Right forelimb (tissue), 1 donor: ENCODE measurements at regions not wholly inside any gene's neighbourhood (a gene's known extent, or its start where the extent isn't known, plus 50 kb on each side); places are given as distances from the start of the nearest gene placed in this dataset.

Experiments used
- DNase-seq: peaks from one replicate; pipeline ENCODE4 v3.0.0-alpha.2; 2018

DNA sequence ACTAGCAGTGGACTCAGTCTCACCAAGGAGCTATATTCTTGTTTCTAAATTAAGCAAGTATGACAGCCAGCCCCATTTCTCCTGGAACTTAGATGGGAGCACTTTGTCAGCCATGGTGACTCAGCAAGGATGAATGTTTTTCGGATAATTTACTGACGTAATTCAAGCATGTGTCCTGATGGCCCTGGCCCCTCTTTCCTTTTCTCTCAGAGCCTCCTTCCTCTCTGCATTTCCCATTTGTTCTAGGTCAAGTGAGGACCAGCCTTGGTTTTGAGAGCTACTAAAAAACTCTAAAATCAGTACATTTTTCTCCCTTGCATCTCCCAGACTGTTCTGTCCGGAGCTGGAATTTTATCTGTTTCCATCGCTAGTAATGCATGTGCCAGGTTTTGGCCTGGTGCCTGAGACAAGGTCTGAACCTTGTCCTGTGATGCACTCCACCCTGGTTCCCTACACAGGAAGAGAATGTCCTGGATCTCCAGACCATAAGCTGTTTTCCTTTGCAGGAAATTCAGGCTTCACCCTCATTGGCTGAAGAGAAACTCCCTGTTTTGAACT lies 256.6 kb upstream of the ROPN1 start:
- no peak for DNase-seq

DNA sequence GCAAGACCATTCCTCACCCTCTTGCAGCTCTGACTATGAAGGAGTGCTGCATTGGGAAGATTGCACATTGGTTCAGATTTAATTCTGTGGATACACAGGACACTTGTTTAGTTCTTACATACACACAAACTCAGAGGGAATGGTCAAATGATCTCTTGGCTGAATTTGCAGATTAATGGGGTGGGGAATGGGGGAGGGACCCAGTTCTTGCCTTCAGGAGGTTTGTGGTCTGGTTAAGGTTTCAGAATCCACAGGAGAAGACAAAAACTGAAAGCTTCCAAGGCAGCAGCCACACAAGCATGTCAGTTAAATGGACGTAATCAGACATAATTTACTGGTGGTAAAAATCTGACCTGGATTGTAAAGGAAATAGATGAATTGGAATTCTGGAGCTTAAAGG lies 257.1 kb upstream of the ROPN1 start:
- DNase-seq, result no peak

DNA sequence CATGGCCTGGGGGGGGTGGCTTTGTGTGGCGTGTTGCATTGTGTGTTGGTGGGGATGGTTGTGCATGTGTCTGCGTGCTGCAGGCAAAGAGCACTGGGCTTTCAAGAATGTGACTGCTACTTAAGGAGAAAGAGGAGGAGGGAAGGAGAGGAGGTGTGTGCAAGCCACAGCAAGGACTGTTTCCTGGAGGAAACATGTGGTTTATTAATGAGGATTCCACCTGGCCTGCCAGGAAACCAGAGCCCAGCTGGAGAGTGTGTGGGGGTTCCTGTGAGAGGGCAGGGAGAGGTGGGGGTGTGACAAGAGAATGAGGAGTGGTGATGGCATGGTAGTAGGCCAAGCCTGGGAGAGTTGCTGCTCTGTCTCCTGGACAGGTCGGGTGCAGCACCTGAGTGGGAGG lies 258.1 kb upstream of the ROPN1 start:
- DNase-seq, result no peak

DNA sequence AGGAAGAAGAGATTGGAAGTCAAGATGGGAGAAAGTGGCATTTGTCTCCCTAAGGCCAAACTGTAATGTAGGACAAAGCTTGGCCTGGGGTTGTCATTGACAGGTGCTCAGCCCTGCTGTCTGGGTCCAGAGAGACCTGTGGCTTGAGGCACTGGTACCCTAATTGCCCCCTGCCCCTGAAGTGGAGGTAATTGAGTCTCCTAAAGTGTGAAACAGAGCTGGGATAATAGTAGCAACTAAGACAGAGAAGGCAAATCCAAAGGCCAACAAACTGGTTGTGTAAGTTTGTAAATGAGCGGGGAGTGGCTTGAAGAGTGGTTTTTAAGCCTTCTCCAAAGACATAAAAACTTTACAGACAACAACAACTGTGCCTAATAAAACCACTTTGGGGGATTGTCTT lies 264.2 kb upstream of the ROPN1 start:
- no peak for DNase-seq

DNA sequence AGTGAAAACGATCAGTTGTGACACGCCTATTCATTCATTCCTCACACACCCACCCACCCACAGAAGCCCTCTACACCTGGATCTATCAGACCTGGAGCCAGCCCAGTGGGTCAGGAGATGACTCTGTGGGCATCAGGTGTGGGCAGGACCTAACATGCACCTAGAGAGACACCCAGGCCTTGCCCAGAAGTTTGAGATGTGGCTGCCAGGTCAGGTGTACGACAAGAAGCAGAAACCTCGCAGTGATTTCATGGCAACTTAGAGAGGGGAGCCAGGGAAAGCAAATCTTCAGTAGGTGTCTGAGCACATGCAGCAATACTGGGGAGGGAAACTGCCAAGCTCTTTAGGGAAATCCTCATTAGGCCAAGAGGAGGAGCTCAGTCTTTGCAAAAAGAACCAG lies 264.7 kb upstream of the ROPN1 start:
- DNase-seq, result no peak

DNA sequence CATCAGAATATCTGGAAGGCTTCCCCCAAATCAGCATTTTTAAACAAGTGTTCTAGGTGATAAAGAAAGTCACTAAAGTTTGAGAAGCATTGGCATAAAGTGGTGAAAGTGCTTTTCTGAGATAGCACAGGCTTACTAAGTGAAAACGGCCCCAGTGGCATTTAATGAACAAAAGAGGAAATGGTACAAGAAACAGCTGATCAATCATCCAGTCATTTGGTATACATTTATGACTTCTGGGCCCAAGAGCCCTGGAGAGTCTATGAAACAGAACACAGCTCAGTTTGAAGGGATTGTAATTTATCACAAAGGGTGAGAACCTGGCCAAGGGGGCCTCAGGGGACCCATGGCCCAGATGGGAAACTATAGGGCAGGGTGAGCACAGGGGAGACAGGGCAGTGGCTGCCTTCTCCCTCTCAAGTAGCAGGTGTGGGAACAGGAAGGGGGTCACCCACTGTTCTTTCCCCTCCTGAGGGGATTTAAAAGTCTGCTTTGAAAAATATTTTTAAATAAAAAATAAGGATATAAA lies 265.5 kb upstream of the ROPN1 start:
- no peak for DNase-seq

DNA sequence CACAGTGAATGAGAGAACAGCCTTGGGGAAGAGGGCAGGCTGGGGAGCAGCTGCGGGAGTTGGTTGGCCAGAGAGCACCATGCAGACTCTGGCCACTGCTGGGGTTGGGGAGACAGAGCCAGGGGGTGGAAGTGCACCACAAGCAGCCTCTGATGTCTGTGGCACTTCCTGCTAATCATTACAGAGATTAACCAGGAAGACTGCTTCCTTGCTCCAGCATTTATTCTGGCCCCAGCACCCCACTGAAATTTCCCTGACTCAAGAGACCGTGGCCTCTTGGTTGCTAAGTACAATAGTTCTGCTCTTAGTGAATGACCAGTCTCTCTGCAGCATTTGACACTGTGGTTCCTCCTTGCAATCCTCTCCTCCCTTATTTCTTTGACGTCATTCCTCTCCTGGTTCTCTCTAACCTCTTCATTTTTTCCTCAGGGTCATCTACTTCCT lies 266.2 kb upstream of the ROPN1 start:
- DNase-seq, result no peak

DNA sequence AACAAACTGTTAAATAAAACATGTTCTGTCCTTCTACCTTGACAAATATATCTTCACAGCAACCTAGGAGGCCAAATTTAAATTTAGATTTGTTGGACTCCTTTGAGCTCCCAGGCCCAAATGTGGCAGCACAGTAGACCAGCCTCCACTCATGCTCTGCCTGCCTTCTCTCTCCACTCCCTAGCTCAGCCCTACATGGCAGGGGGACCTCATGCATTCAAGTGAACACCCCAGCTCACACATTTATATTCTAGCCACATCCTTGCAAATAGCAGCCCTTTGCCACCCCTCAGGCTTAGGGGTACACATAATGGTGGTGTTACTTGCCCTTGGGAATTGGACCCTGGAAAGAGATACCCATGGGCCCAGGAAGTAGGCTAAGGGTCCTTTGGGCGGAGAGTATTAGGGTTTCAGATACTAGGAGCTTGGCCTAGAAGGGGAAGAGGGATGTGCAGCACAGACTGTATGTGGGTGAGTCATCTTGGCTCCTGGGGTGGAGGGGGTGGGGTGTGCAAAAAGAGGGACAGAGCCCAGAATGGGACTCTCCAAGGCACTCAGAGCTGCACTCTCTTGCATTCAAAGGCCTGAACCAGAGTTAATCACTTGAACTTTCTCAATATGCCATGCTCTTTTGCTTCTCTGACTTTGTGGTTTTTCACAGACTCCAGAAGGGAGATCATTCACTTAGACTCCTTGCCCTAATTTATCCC lies 268.4 kb upstream of the ROPN1 start:
- no peak for DNase-seq

DNA sequence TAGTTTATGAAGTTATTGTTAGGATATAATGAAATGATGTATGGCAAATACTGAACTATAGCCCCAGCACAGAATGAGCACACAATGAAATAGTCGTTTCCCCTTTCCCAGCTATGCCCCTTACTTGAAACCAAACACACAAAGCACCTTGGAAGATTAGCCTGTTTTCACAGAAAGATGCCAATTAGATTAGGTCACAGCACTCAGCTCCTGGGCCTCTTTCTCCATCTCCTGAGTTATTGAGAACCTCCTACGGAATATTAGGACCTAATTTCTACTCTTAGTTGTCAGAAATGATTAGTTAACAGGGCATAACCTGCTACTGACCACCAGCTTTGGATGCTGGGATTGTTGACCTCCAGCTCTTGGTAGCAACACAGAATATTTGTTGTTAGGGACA lies 269.4 kb upstream of the ROPN1 start:
- DNase-seq, result no peak

DNA sequence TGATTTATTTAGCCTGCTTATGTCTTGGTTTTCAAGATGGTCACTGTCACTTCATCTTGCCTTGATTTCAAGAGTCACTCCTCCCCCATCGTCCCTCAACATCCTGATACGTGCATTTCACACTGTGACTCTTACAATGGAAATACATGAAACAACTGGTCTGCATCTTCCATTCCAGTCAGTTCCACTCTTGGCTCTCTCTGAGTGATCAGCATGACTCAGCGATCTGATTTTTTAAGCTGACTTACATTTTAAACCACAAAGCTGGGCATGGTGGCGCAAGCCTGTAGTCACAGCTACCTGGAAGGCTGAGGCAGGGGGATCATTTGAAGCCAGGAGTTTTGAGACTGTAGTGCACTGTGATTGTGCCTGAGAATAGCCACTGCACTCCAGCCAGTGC lies 271.2 kb upstream of the ROPN1 start:
- no peak for DNase-seq

DNA sequence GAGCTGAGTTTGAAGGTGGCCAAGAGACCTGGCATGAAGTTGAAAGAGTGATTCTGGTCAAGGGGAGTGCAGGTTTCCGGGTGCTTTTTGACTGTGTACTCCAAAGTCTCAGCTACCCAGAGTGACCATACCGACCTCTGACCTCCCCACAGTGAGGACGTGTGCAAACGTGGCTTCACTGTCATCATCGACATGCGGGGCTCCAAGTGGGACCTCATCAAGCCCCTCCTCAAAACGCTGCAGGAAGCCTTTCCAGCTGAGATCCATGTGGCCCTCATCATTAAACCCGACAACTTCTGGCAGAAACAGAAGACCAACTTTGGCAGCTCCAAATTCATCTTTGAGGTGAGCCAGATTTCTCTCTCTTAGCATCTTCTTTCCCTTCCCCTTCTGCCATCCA lies 272.4 kb upstream of the ROPN1 start:
- no peak for DNase-seq

DNA sequence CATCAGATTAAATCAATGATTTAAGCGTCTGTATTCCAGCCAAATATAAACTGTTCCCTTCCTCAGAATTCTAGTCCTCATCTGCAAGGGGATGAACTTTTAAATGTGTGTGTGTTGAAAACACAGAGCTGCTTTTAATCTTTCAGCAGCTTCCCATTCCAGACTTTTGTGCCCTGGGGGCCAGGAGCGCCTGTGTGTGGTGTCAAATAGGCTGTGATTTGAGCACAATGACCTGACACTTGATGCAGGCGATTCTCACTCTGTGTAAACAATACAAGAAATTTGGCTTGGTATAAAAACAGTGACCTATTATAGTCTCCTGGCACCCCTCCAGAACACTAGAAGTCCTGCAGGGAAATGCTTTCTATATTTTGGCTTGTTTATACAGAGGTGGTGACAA lies 274.6 kb upstream of the ROPN1 start:
- no peak for DNase-seq

DNA sequence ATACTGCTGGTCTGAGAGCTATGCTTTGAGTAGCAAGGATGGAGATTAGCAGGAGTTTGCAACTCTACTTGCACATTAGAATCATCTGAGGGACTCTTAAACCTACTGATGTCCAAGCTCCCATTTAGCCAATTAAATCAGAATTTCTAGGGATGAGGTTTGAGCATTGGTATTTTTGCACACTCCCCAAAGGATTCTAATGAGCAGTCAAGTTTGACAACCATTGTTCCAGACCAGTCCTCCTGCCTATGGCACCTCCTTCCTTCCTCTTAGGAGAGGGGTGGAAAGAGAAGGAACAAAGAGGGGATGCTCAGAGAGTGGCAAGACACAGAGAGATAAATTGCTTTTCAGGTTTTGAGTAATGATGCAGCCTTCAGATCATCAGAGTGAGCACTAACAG lies 275.5 kb upstream of the ROPN1 start:
- DNase-seq, result no peak

DNA sequence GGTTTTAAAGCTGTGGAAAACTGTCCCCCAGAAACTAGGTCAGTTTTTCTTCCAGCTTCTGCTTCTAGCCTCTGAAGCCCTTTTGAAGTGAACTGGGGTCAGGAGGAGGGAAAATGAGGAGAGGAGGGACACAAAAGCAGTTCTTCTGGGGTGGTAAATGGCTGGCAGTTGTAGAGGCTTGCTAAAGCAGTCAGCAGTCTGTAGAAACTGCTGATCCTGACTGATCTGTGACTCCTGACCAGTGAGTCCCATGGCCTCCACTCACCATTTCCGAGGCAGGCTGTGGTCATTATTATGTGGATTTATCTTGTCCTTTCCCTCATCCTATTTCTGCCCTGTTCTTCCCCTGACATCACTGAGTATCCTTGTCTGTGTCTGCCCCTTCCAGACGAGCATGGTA lies 276.4 kb upstream of the ROPN1 start:
- DNase-seq, result no peak

DNA sequence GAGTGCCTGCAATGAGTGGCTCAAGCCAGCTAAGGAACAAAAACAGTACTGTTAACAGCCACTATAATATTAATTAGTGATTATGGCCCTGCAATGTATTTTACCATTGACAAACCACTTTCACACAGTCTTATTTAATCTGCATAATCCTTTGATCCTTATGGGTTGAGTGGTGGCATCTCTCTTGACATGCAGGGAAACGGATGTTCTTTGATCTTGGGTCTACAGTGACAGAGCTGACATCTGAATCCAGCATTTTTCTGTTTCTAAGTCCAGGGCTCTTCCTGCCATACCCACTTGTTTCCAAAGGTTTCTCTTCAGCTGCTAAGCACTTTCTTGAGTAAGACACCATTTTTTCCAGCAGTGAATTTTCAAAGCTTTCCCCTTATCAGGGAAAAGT lies 277.7 kb upstream of the ROPN1 start:
- no peak for DNase-seq

DNA sequence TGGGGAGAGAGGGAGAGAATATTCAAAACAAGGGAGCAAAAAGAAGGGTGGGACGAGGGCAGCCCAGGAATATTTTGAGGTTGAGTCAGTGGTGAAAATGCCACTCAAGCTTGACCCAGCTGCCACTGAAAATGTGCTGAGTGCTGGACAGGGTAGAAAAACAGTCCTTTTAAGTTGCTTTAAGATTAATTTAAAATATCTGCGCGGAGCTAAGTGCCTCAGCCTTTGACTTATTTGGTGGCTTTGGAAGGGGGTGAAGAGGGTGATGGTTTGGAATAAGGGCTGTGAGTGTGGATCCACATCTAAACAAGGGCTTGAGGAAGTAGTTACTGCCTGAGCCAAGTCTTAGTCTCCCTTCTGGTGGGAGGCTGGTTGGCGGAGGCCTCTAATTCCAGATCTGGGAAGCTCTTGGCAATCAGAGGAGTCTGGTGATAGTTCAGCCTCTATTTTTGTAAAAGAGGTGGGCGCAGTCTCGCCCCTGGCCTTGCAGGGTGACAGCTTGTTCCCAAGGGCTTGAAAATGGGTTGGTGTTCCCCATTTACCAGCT lies 280.8 kb upstream of the ROPN1 start:
- DNase-seq, result no peak

DNA sequence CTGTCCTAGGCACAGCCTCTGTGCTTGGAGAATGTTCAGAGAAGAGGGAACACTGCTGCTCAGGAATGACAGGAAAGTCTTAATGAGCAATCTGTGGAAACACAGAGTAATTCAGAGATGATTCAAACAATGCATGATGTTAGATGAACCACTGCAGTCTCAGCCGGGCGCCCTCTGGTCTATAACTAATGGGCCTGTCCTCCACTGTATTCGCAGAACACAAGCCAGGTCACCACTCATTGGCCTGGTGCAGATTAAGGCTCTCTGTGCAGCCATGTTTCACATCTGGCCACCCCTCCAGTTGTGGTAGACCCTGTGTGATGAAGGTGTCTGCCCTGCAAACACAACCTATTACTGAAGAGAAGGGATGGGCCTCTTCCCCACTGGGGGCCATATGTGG lies 281.7 kb upstream of the ROPN1 start:
- DNase-seq, result no peak

DNA sequence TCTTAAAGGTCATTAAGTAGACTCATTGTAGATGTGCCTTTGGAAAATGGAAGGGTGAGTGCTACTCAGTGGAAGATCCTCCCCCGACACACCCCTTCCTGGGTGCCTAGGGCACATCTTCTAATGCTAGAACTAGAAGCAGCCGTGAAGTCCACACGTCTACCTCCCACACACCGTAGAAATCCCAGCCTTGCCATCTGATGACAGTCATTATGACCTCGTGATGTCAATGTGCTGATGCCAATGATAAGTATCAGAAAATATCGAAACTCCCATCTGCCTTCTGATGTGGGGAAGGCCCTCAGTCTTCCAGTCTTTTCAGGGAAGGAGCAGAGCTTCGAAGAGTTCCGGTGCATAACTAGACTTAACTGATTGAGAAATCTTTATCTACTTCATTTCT lies 282.1 kb upstream of the ROPN1 start:
- DNase-seq, result no peak

DNA sequence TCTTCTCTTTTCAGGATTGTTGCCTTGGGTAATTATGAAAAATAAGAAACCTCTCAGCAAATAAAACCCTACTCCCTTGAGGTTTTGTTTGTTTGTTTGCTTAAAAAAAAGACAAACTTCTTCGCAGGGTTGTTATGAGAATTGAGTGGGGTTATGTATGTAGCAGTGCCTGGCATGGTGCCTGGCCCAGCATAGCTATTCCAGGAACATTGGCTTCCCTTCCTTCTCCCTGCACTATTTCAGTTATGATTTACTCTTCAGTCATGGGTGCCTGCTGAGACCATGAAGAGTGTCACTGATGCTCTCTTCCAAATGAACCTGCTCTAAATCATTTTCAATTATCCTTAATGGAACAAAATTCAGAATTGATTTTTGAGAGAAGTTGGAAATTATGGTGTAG lies 283.5 kb upstream of the ROPN1 start:
- DNase-seq, result no peak

DNA sequence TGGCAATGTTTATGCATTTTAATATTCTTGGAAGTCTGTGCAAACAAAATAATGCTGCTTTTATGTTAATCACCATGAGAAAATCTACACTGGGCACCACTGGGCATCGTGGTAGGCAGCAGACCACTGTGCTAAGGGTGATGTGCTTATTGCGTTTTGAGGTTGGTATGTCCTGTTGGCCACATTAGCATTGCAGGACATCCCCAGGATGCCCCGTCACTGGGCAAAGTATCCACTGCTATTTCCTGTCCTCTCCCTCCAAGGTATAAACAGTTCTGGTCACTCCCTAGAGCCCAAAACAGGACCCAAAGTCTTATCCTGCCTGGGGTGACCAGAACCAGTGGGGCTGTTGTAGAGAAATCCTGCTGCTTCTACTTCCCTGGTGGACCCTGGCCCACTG lies 284.2 kb upstream of the ROPN1 start:
- DNase-seq, result no peak

DNA sequence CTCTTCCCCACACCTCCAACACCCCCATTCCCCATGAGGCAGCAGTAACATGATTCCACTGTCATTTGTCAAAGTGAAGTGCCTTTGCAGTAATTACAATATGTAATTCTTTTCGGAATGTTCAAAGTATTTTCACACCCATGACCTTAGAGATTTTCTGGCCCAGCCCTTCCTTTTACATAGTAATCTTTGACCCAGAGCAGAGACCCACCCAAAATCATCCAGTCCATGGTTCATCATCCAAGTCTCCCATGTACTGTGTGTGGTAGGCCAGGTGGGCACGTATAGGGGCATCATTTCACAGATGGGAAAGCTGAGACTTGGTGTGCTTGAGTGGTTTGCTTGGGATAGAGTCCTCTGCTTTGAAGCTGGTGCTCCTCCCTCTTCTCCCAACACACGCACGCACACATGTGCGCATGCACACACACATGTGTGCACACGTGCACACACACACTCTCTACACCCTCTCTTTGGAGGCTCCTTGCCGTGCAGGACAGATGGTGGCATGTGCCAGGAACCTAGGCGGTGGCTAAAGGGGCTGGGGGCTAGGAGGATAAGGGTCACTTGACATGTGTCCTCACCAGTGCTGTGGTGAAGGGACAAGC lies 284.7 kb upstream of the ROPN1 start:
- DNase-seq, result no peak

DNA sequence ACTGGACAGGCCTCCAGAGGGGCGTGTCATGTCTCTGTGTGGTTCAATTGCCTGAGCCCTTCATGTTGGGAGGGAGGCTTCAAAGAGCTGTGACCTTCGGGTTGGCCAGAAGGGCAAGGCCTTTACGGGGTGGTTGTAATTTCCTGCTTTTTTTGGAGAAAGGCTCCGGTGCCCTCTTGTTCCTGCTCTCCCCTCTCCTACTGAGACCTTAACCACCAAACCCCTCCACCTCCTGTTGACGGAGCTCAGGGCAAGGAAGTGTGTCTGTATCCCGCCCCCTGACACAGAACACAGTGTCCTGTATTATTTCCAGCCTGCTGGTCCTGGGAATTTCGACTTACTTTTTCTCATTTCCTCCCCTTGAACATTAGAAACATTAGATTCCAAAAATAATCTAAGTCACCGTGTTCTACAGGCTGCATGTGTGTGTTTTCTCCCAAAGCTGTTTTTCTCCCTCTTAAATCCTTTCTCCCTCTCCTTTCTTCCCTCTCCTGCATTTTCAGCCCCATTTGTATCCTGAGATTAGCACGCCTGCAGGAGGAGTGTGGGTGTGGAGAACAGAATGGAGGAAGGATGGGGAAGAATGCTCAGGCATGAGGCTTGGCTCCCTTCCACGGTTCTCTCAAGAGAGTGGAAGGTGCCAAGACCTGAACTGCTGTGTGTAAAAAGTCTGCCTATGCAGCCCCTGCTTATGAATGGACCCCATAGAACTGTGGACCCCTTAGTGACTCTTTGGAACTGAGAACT lies 285.4 kb upstream of the ROPN1 start:
- DNase-seq, result peak; percentile 65
